ENCODE measurements at regions not wholly inside any gene's neighbourhood (a gene's known extent, or its start where the extent isn't known, plus 50 kb on each side); places are given as distances from the start of the nearest gene placed in this dataset.

DNA sequence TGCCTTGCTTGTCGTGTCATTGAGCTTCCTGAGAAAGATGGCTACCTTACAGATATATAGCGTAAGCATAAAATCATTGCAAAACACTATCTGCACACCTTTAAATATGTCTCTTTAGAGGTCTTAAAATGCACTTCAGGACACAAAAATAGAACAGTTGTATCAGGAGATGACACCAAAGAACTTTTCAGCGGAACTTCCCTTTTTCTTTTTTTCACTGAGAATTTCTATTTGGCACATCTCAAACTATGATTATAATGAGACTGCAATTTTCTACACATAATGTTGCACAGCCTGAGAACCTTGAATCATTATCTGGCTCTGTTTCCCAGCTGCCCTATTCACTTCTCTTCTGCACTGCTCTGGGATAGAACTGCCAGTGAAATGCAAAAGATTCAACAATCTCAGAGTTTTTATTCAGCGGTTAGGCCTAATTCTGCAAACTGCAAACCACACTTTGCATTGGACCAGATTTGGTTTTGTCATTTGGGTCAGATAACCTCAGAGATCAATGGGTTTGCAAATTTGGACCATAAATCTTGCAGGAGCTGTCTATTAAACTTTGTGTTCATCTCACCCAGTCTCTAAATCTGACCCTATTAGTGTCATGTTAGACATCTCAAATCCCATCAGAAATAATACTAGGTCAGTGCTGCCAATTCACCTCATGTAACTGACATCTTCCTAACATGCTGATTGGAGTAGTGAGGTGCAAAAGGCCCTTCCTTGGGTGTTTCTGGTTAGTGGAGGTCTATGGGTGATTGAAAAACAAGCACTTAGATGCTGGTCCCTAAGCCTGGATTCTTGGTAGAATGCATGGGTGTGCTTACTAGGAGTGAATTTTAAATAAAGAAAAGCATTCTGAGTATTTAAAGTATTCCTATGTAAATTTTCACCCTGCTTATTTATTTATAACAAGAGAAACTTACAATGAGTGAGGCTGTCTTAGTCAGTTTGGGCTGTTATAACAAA is 382.7 kb downstream of the UTRN start:
- no peak overlapping the region for H4K5ac ChIP-seq (ENCODE audit: insufficient read length, low read depth, low read length)
- FAIRE-seq, result no peak
- peaks cover 0 to 2% (median 0%) of the 10 kb centered on the region in 4 experiments; a peak in 1 of 8 replicates for H3K36me3 ChIP-seq (ENCODE audit: control insufficient read depth in 2 of 4, insufficient read depth in 4 of 4, low read length in 3 of 4)
- TF ChIP-seq TCF12 (IDR thresholded peaks at IDR 0.05; ENCODE audit: low read depth, low read length) (no peak), CTBP2 (IDR thresholded peaks at IDR 0.05; ENCODE audit: borderline replicate concordance, insufficient read depth, insufficient read length, low read length) (no peak), EGR1 (IDR thresholded peaks at IDR 0.05; ENCODE audit: borderline replicate concordance, low read depth, low read length) (no peak), RFX5 (IDR thresholded peaks at IDR 0.05; ENCODE audit: borderline replicate concordance, low read depth, low read length) (no peak)
- TF ChIP-seq, protein P1, sequence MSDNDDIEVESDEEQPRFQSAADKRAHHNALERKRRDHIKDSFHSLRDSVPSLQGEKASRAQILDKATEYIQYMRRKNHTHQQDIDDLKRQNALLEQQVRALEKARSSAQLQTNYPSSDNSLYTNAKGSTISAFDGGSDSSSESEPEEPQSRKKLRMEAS (IDR thresholded peaks at IDR 0.05), result no peak

More for the DNA sequence above, 382.7 kb downstream of the UTRN start:
- Histone ChIP-seq H3K56ac (replicated peaks; ENCODE audit: insufficient read length, low read depth, low read length) (no peak overlapping the region), H4K8ac (ENCODE audit: extremely low read depth, insufficient read depth, low read length) (no peak overlapping the region), H3K4me3 (ENCODE audit: extremely low read depth in 1 of 4, insufficient read depth in 2 of 4, low read depth in 3 of 4, low read length in 4 of 4) (no peak overlapping the region), H2BK120ac (replicated peaks; ENCODE audit: low read depth, low read length) (no peak overlapping the region), H3K9me3 (ENCODE audit: insufficient read depth in 2 of 2, low read depth in 1 of 2, low read length in 1 of 2) (0 out of 4 replicates have a peak, but pooled peaks cover 0 to 2% of the 10 kb centered on the region in 2 experiments), H2AK5ac (ENCODE audit: low read depth, low read length) (no peak overlapping the region), H3K14ac (ENCODE audit: insufficient read length) (no peak overlapping the region), H3K23me2 (ENCODE audit: low read depth, low read length) (no peaks in the 10 kb centered on the region), H3K23ac (ENCODE audit: insufficient read length) (no peak overlapping the region), H3K9ac (replicated peaks in 1 of 4; ENCODE audit: extremely low read depth in 1 of 4, low read depth in 3 of 4, low read length in 3 of 4) (no peak overlapping the region), H3K79me1 (ENCODE audit: low read depth, low read length) (no peaks in the 10 kb centered on the region), H3K27me3 (replicated peaks in 1 of 4; ENCODE audit: control insufficient read depth in 3 of 4, extremely low read depth in 1 of 4, insufficient read depth in 3 of 4, low read length in 3 of 4) (no peaks in the 10 kb centered on the region), H2BK15ac (ENCODE audit: low read length) (no peak overlapping the region), H3K18ac (ENCODE audit: extremely low read depth, low read length) (no peak overlapping the region), H3K79me2 (ENCODE audit: control insufficient read depth in 1 of 2, insufficient read depth in 2 of 2, low read length in 2 of 2) (peaks cover 0 to 66% of the 10 kb centered on the region in 2 experiments; a peak in 2 of 4 replicates), H3K4me1 (replicated peaks in 1 of 4; ENCODE audit: control insufficient read depth in 3 of 4, insufficient read depth in 4 of 4, low read length in 3 of 4) (peaks cover 0 to 7% (median 0%) of the 10 kb centered on the region in 4 experiments; a peak in 2 of 7 replicates), H2BK5ac (ENCODE audit: low read depth, low read length) (no peak overlapping the region), H3K4ac (replicated peaks; ENCODE audit: insufficient read length, low read depth, low read length) (no peak overlapping the region), H2BK20ac (ENCODE audit: low read length) (no peak overlapping the region), H2AFZ (ENCODE audit: low read length) (no peak overlapping the region), H3K27ac (ENCODE audit: low read depth, low read length) (no peak overlapping the region), H4K20me1 (replicated peaks in 1 of 2; ENCODE audit: control insufficient read depth in 1 of 2, insufficient read depth in 2 of 2, low read length in 2 of 2) (no peaks in the 10 kb centered on the region), H3K4me2 (ENCODE audit: insufficient read depth in 1 of 2, low read depth in 2 of 2, low read length in 2 of 2) (no peak overlapping the region), H4K91ac (replicated peaks; ENCODE audit: insufficient read length, low read length) (no peak overlapping the region), H2BK12ac (ENCODE audit: low read depth, low read length) (no peak overlapping the region)
- 88% methylated on average over 4 of the region's 4 CpGs; no CpG with 5 or more reads in 1 of the 2 experiments for WGBS, 2 experiments (ENCODE audit: extremely low coverage in 1 of 2, insufficient coverage in 1 of 2, insufficient read length in 1 of 2, insufficient replicate concordance in 2 of 2, low coverage in 1 of 2, low lambda C conversion rate in 2 of 2, missing lambda C conversion rate in 1 of 2)
- DNase-seq (ENCODE audit: low read depth in 1 of 2, low spot score in 2 of 2), result no peak
- ChIA-PET CTCF (ENCODE audit: partially characterized antibody) (interaction anchor here (0.6 to 1.2 kb wide), 3 partner anchors 28 to 188 kb away, joined by 3 to 5 read pairs (median 3); no protein-coding TSS in a partner anchor), POLR2A (ENCODE audit: partially characterized antibody) (interaction anchor here (1.7 kb wide), 1 partner anchor 8 kb away, joined by 4 read pairs; no protein-coding TSS in a partner anchor)

All from H1 (cell line).